ENCODE measurements at regions not wholly inside any gene's neighbourhood (a gene's known extent, or its start where the extent isn't known, plus 50 kb on each side); places are given as distances from the start of the nearest gene placed in this dataset.

GRCh38 chr7:131190581-131190980 is 137.1 kb upstream of the MKLN1 start:
- ATAC-seq (replicated peaks in 1 of 4): no peak
- Mint-ChIP-seq H3K27me3 (no peaks in the 10 kb centered on the region), H3K9me3 (no peaks in the 10 kb centered on the region), H3K4me3 (no peak overlapping the region), H3K36me3 (no peaks in the 10 kb centered on the region), H3K4me1 (peaks cover 17 to 36% (median 35%) of the 10 kb centered on the region in 3 donors), H3K27ac (no peak overlapping the region)
- no CpG with 5 or more reads among the region's 1 CpG for WGBS (ENCODE audit: insufficient coverage)
- ChIA-PET CTCF (interaction anchor here (0.6 to 1.0 kb wide), 3 partner anchors 47 to 131 kb away, joined by 3 to 11 read pairs (median 3); no protein-coding TSS in a partner anchor), POLR2A (interaction anchor here (0.6 to 0.7 kb wide), 3 partner anchors 42 to 58 kb away, joined by 3 to 5 read pairs (median 3); no protein-coding TSS in a partner anchor)
- Histone ChIP-seq H3K36me3 (ENCODE audit: control insufficient read depth in 2 of 2, extremely low read depth in 1 of 2, insufficient read depth in 1 of 2, low read length in 1 of 2) (no peaks in the 10 kb centered on the region), H3K27ac (ENCODE audit: low read length) (no peak overlapping the region), H3K27me3 (replicated peaks in 1 of 2; ENCODE audit: control insufficient read depth in 2 of 2, extremely low read depth in 1 of 2, insufficient read depth in 2 of 2, low read length in 1 of 2) (peaks cover 0 to 3% of the 10 kb centered on the region in 2 experiments), H3K4me1 (ENCODE audit: control insufficient read depth in 1 of 2, extremely low read depth in 1 of 2, insufficient read depth in 2 of 2, low read length in 2 of 2) (peaks cover 0 to 19% of the 10 kb centered on the region in 2 experiments), H3K4me3 (ENCODE audit: control insufficient read depth in 1 of 2, extremely low read depth in 1 of 2, low read length in 1 of 2) (no peak overlapping the region), H3K9me3 (no peaks in the 10 kb centered on the region)
- no peak for DNase-seq

- DNase-seq: no peak
- H3K27me3 Mint-ChIP-seq: no peaks in the 10 kb centered on the region
These were observed 133.4 kb upstream of the MKLN1 start for GRCh38 chr7:131194070-131194865.

GRCh38 chr7:131196803-131197202 is 130.9 kb upstream of the MKLN1 start:
- POLR2A ChIA-PET: interaction anchor here in 1 of 2 donors (0.7 kb wide), 1 partner anchor 100 kb away, joined by 3 read pairs; no protein-coding TSS in a partner anchor
- Histone ChIP-seq H3K4me1 (ENCODE audit: control insufficient read depth in 1 of 2, extremely low read depth in 1 of 2, insufficient read depth in 2 of 2, low read length in 2 of 2) (no peaks in the 10 kb centered on the region), H3K9me3 (no peaks in the 10 kb centered on the region), H3K27me3 (replicated peaks in 1 of 2; ENCODE audit: control insufficient read depth in 2 of 2, extremely low read depth in 1 of 2, insufficient read depth in 2 of 2, low read length in 1 of 2) (peaks cover 0 to 3% of the 10 kb centered on the region in 2 experiments), H3K4me3 (ENCODE audit: control insufficient read depth in 1 of 2, extremely low read depth in 1 of 2, low read length in 1 of 2) (no peak overlapping the region), H3K36me3 (ENCODE audit: control insufficient read depth in 2 of 2, extremely low read depth in 1 of 2, insufficient read depth in 1 of 2, low read length in 1 of 2) (no peaks in the 10 kb centered on the region), H3K27ac (ENCODE audit: low read length) (no peak overlapping the region)
- no peak for ATAC-seq (replicated peaks in 1 of 4)
- H3K36me3 Mint-ChIP-seq: no peaks in the 10 kb centered on the region
- CTCF ChIA-PET: no interaction called here
- no peak for DNase-seq
- no peak overlapping the region for H3K4me3 Mint-ChIP-seq
- H3K9me3 Mint-ChIP-seq: no peaks in the 10 kb centered on the region
- H3K4me1 Mint-ChIP-seq: peaks cover 0 to 5% (median 0%) of the 10 kb centered on the region in 3 donors
- 89% methylated on average over 3 of the region's 4 CpGs for WGBS (ENCODE audit: insufficient coverage)
- no peak overlapping the region for H3K27ac Mint-ChIP-seq
- no peaks in the 10 kb centered on the region for H3K27me3 Mint-ChIP-seq

More at GRCh38 chr7:131194070-131194865, 133.4 kb upstream of the MKLN1 start:
- Mint-ChIP-seq H3K4me3 (no peak overlapping the region), H3K36me3 (no peaks in the 10 kb centered on the region), H3K4me1 (peaks cover 6 to 20% (median 15%) of the 10 kb centered on the region in 3 donors), H3K9me3 (no peaks in the 10 kb centered on the region), H3K27ac (no peak overlapping the region)
- H3K4me3 ChIP-seq (ENCODE audit: control insufficient read depth in 1 of 2, extremely low read depth in 1 of 2, low read length in 1 of 2): no peak overlapping the region
- ChIA-PET CTCF (no interaction called here), POLR2A (interaction anchor here in 1 of 2 donors (0.6 to 1.2 kb wide), 4 partner anchors 26 to 88 kb away, joined by 3 to 4 read pairs (median 4); no protein-coding TSS in a partner anchor)
- no peak for ATAC-seq (replicated peaks in 1 of 4)
- H3K9me3 ChIP-seq: no peaks in the 10 kb centered on the region
- H3K27me3 ChIP-seq (replicated peaks in 1 of 2; ENCODE audit: control insufficient read depth in 2 of 2, extremely low read depth in 1 of 2, insufficient read depth in 2 of 2, low read length in 1 of 2): peaks cover 0 to 3% of the 10 kb centered on the region in 2 experiments
- WGBS (ENCODE audit: insufficient coverage): 100% methylated on average over 1 of the region's 7 CpGs
- no peaks in the 10 kb centered on the region for H3K36me3 ChIP-seq (ENCODE audit: control insufficient read depth in 2 of 2, extremely low read depth in 1 of 2, insufficient read depth in 1 of 2, low read length in 1 of 2)
- peaks cover 0 to 7% of the 10 kb centered on the region in 2 experiments for H3K4me1 ChIP-seq (ENCODE audit: control insufficient read depth in 1 of 2, extremely low read depth in 1 of 2, insufficient read depth in 2 of 2, low read length in 2 of 2)
- H3K27ac ChIP-seq (ENCODE audit: low read length): no peak overlapping the region

DNA sequence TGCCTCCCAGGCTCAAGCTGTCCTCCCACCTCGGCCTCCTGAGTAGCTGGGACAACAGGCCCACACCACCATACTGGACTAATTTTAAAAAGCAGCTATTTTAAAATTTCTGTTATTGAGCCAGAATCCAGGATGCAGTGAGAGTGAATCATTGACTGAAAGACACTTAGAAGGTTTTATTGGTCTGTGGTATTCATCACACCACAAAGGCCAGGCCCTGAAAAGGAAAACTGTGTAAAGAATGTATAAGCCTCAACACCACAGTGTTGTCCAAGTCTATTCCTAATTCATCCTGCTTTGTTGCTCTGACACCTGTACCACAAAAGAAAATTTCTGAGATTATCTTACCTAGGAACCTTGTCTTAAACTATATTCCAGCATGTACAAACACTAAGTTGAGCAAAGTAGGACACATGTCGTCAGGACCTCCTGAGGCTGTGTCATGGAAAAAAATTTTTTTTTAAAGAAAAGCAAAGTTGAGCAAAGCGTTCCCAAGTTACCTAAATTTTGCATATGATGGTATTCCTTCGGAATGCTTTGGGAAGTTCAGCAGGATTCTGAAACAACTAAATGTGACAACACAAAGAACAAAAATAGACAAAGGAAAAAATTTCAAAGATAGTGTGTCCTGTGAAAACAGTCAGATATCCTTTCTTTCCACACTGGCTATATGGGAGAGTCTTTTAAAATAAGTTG is 129.6 kb upstream of the MKLN1 start:
- CTCF ChIA-PET: no interaction called here
- Histone ChIP-seq H3K9me3 (no peaks in the 10 kb centered on the region), H3K36me3 (ENCODE audit: control insufficient read depth in 2 of 2, extremely low read depth in 1 of 2, insufficient read depth in 1 of 2, low read length in 1 of 2) (no peaks in the 10 kb centered on the region), H3K27ac (ENCODE audit: low read length) (no peak overlapping the region), H3K4me1 (ENCODE audit: control insufficient read depth in 1 of 2, extremely low read depth in 1 of 2, insufficient read depth in 2 of 2, low read length in 2 of 2) (no peaks in the 10 kb centered on the region), H3K27me3 (replicated peaks in 1 of 2; ENCODE audit: control insufficient read depth in 2 of 2, extremely low read depth in 1 of 2, insufficient read depth in 2 of 2, low read length in 1 of 2) (peaks cover 0 to 3% of the 10 kb centered on the region in 2 experiments), H3K4me3 (ENCODE audit: control insufficient read depth in 1 of 2, extremely low read depth in 1 of 2, low read length in 1 of 2) (no peak overlapping the region)
- ATAC-seq (replicated peaks in 1 of 4) (no peak), DNase-seq (no peak)
- Mint-ChIP-seq H3K27ac (no peak overlapping the region), H3K27me3 (no peaks in the 10 kb centered on the region), H3K9me3 (no peaks in the 10 kb centered on the region), H3K4me3 (no peak overlapping the region), H3K4me1 (peaks cover 0 to 5% (median 0%) of the 10 kb centered on the region in 3 donors), H3K36me3 (no peaks in the 10 kb centered on the region)
- WGBS (ENCODE audit: insufficient coverage): 90% methylated on average over 2 of the region's 4 CpGs
- POLR2A ChIA-PET: no interaction called here

DNA sequence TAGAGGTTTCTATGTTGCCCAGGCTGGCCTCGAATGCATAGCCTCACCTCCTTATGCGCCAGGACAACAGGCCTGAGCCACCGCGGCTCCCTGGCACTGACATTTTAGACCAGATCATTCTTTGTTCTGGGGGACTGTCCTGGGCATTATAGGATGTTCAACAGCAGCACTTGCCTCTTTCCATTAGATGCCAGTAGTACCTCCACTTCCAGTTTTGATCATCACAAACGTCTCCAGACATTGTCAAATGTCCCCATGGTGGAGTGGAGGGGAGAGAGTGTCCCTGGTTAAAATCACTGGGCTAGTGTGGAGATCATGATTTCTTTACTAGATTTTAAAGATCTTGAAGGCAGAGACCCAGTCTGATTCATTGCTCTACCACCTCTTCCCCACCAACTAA is 125.2 kb upstream of the MKLN1 start:
- Mint-ChIP-seq H3K36me3 (no peaks in the 10 kb centered on the region), H3K27me3 (no peaks in the 10 kb centered on the region), H3K4me3 (no peak overlapping the region), H3K27ac (no peak overlapping the region), H3K9me3 (no peaks in the 10 kb centered on the region), H3K4me1 (peaks cover 0 to 5% (median 0%) of the 10 kb centered on the region in 3 donors)
- Histone ChIP-seq H3K27ac (ENCODE audit: low read length) (no peak overlapping the region), H3K4me3 (ENCODE audit: control insufficient read depth in 1 of 2, extremely low read depth in 1 of 2, low read length in 1 of 2) (no peak overlapping the region), H3K36me3 (ENCODE audit: control insufficient read depth in 2 of 2, extremely low read depth in 1 of 2, insufficient read depth in 1 of 2, low read length in 1 of 2) (no peaks in the 10 kb centered on the region), H3K9me3 (no peaks in the 10 kb centered on the region), H3K4me1 (ENCODE audit: control insufficient read depth in 1 of 2, extremely low read depth in 1 of 2, insufficient read depth in 2 of 2, low read length in 2 of 2) (no peaks in the 10 kb centered on the region), H3K27me3 (replicated peaks in 1 of 2; ENCODE audit: control insufficient read depth in 2 of 2, extremely low read depth in 1 of 2, insufficient read depth in 2 of 2, low read length in 1 of 2) (no peaks in the 10 kb centered on the region)
- ChIA-PET POLR2A (no interaction called here), CTCF (interaction anchor here in 1 of 2 donors (0.6 kb wide), 1 partner anchor 305 kb away, joined by 3 read pairs; no protein-coding TSS in a partner anchor)
- no peak for ATAC-seq (replicated peaks in 1 of 4)
- WGBS (ENCODE audit: insufficient coverage): 100% methylated on average over 3 of the region's 5 CpGs
- no peak for DNase-seq

DNA sequence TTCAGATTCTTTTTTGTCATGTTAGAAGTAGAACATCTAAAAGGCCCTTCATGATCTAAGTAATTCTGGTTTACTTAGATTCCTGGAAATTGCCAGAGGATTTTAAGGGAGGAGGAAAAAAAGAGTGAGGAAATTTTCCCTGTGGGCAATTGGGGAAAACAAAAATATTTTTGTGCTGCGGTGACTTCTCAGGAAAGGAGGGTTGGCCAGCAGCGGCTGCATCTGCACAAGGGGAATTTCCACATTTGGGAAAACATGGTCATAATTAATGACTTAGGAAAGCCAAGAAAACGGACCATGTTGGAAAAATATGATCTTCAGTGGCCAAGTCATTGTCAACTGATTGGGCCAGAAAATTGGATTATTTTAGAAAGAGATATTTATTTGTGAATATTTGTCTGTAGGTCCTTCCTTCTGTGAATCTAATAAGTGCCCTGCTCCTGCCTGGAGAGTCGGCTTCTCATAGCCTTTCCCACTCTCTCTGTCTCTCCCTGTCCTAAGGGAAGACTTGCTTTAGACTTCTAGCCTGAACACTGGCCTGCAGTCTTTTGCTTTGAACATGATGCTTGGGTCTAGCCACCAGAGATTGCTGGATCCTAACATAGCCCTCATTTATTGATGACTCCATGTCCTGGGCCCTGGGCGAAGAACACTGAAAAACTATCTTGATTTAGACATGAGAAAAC is 124.2 kb upstream of the MKLN1 start:
- 100% methylated on average over 2 of the region's 5 CpGs for WGBS (ENCODE audit: insufficient coverage)
- no peaks in the 10 kb centered on the region for H3K36me3 Mint-ChIP-seq
- ATAC-seq (replicated peaks in 1 of 4) (no peak), DNase-seq (no peak)
- H3K27ac Mint-ChIP-seq: no peak overlapping the region
- H3K4me1 Mint-ChIP-seq: peaks cover 0 to 3% (median 0%) of the 10 kb centered on the region in 3 donors
- H3K4me3 ChIP-seq (ENCODE audit: control insufficient read depth in 1 of 2, extremely low read depth in 1 of 2, low read length in 1 of 2): no peak overlapping the region
- no peaks in the 10 kb centered on the region for H3K4me1 ChIP-seq (ENCODE audit: control insufficient read depth in 1 of 2, extremely low read depth in 1 of 2, insufficient read depth in 2 of 2, low read length in 2 of 2)
- no peaks in the 10 kb centered on the region for H3K9me3 ChIP-seq
- ChIA-PET CTCF (no interaction called here), POLR2A (interaction anchor here in 1 of 2 donors (0.6 kb wide), 1 partner anchor 79 kb away, joined by 3 read pairs; no protein-coding TSS in a partner anchor)
- no peaks in the 10 kb centered on the region for H3K27me3 Mint-ChIP-seq
- no peaks in the 10 kb centered on the region for H3K27me3 ChIP-seq (replicated peaks in 1 of 2; ENCODE audit: control insufficient read depth in 2 of 2, extremely low read depth in 1 of 2, insufficient read depth in 2 of 2, low read length in 1 of 2)
- no peaks in the 10 kb centered on the region for H3K9me3 Mint-ChIP-seq
- no peak overlapping the region for H3K27ac ChIP-seq (ENCODE audit: low read length)
- no peaks in the 10 kb centered on the region for H3K36me3 ChIP-seq (ENCODE audit: control insufficient read depth in 2 of 2, extremely low read depth in 1 of 2, insufficient read depth in 1 of 2, low read length in 1 of 2)
- H3K4me3 Mint-ChIP-seq: no peak overlapping the region

All from T-cell (primary cell).